Stimulated activated CD4-positive, alpha-beta T cell treated with anti-CD3 and anti-CD28 coated beads, TNF-alpha, amount 100 ng/mL, for 48 hours (primary cell): ENCODE measurements at regions not wholly inside any gene's neighbourhood (a gene's known extent, or its start where the extent isn't known, plus 50 kb on each side); places are given as distances from the start of the nearest gene placed in this dataset.
"Not testable (repeated sequence)": the region's sequence is repeated elsewhere in the genome, so short reads cannot be mapped to it uniquely, and the experiment has no call there.

ENCODE experiments used
- DNase-seq, 3 donors: peaks; one replicate each; pipeline ENCODE4 v3.0.0-alpha.2; 2020; ENCODE audit warnings: low read depth in 3 of 3

DNA sequence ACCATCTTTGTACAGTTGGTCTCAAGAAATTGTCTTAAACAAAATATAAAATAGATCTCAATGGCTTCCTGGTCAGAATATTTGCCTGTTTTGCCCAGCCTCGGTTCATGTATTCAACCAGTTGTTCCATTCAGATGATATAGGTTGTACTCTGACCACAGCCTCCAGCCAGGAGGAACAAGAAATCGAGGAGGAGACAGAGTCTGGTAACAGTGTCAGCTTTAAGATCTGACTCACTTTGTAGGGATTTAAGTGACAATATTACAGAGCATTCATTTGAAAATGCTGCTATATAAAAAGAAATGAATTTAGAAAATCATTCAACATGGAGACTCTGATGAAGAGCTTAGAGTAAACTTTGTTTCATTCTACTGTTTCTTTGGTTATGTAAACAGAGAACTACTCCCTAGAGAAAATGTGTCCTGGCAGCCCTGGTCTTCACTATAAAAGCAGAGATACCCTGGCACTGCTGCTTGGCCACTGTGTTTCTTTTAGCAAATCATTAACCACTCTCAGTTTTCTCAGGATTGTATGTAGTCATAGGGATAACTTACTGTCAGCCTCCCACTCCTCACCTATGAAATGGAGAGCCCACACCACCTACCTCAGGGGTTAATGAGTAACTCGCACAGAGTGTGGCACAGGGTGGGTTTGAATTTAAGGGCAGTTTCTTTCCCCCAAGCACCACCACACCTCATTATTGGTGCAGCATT is 53.5 kb downstream of the PAGE2 start:
- DNase-seq: no peak

DNA sequence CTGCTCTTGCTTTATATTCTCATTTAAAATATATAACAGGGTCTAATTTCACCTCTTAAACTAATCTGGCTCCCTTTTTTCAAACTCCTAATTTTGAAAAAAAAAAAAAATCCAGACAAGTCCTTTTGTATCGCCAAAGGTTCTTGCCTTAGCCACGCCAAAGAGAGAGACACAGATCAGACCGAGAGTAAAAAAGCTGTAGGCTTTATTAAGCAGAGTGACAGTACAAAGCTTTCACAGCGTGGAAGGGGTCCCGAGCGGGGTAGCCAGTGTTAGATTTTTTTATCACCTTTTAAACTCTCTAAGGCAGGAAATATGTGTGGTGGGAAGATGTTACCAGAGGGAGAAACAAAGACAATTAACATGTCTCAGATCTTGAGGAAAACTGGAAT is 54.1 kb downstream of the PAGE2 start:
- DNase-seq: no peak

DNA sequence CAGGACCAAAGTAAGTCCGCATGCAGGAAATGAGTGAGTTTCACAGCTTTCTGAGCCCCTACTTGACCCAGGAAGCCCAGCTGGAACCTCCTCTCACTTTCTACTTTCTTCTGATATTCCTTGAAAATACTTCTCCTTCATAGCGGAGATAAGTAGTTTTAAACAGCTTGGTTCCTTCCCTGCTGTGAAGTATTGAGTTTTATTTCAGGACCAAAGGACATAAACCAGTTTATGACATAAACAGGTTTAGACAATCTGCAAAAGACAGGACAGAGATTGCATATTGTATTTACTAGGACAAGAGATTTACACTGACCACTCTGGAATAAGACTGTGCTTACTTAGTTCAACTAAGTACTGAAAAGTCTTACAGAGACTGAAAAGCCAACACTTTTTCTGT is 54.8 kb downstream of the PAGE2 start:
- DNase-seq: no peak

DNA sequence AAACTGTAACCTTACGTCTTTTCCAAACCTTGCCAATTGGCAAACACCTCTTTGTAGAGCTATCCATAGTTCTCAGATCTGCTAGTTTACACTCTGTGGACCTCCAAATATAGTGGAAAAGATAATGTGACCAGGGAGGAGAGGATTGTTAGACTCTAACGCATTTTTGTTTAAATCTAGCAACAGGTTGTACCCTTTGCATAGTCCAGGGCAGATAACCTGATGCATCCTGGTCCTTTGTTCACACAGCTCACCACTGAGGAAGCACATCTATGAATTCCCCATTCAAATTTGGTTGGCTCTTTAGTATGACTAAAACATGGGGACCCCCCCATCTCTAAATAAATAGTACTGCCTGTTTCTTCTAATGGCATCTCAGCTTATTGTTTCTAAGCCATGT is 55.9 kb downstream of the PAGE2 start:
- no peak for DNase-seq

DNA sequence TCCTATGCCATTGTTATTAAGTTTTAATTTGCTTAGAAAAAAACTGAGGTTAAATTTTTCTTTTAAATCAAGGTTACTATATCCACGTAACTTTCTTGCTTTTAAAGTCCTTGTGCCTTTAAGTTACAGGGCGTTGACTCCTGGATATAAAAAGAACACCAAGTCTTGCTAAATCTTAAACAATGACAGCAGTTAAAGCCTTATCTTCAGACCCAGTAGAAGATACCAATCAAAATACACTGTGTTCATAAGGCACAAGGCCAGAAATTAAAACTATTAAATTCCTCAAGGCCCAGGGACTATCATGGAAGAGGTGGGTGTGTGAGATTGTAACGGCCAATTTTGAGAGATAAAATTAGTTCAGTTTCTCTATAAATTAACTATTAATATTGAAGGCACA is 60.4 kb downstream of the PAGE2 start:
- no peak for DNase-seq

DNA sequence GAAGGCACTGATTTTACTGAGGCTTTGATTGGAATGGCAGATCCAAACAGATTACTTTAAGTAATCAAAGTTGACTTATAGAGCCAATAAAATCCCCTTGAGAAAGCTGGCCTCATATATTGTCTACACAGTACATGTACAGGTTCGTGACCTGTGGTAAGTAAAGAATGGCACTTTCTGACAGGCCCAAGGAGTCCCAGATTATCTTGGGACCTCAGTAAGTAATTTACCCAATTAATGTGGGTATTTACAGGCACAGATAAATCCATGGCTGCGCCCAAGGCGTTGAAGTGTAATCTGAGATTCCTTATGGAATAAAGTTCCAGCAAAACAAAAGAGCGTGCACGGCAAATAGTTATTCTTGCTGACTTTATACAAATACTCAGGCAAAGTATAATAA is 62.4 kb downstream of the PAGE2 start:
- no peak for DNase-seq

DNA sequence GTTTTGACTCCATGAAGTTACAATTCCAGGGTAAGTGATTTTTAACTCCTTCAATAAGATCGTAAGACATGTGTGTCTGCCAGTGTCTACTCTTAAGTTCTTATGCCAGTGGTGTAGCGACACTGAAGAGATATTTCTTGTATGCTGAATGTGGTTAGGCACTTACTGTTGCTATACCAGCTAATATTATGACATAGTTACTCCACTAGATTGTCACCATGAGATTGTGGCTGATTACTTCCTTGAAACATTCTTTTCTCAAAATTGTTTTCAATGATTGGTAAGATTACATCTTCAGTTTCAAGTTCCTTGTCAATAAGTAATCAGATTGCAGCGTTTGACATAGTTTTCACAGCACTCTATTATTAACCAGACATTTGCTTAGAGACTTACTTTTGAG is 60.6 kb upstream of the PAGE5 start:
- no peak for DNase-seq

DNA sequence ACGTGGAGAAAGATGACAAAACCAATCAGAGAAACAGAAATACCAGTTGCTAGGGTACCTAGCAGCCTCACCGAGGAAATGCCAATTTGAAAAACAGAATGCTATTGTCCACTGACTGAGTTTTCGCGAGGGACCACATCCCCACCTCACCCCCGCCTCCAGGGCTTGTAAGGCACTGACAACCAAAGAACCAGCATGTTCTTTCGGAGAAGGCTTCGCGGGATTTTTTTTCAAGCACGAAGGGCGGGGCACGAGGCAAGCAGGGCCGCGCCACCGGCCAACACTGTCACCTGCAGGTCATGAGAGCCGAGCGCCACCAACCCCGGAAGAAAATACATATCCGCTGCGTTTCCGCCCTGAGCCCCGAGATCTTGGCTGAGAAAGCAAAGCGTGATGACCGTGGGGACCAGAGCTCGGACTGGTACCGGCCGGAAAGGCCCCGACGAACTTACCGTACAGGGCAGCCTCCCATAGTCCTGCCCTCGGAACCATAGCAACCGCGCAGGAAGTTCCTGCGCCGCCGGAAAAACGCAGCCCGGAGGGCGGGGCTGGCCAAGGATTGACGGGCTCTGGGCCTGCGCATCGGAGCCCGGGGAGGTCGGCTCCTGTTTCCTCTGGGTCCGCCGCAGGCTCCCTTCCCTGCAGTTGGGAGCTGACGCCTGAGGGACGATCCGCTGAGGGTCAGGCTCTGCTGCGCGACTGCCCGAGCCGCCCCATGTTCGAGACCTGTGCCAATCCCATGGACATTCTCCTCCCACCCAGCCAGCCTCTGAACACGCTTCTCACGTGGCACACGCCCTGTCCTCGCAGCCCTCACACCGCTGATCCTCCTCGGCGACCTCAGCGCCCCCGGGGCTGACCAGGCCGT is 59.2 kb upstream of the PAGE5 start:
- peak; percentile 73 to 76 (median 74) for DNase-seq

DNA sequence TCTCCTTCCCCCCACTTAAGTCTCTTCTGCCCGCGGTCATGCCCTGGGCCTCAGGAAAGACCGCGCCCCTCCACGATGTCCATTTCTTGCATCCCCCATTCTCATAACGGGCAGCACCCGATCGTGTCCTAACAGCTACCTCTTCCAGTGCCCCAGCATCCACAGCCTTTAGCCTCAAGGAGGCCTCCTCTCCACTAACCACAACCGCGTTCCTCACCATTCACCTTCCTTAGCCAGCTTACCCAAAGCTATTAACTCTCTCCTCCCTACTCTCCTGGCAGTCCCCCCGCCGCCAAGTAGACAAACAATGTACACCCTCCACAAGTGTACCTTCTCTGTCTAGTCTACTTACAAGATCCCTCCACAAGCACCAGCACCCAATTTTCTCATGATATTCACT is 58.6 kb upstream of the PAGE5 start:
- DNase-seq: peak in 1 of 3 donors; percentile 0

DNA sequence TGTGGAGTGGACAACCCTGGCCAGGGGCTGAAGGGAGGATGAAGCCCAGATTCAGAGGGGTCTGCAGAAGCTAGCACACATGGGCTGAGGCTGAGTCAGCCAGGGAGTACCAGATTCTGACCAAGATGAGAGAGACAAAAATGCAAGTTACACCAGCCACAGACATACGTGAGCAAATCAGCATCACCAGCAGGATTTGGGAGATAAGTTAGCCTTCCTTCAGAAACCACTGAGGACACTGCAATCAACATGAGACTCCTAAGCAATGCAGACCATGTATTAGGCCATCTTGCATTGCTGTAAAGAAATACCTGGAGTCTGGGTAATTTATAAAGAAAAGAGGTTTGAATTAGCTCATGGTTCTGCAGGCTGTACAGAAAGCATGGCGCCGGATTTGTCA is 57.0 kb upstream of the PAGE5 start:
- DNase-seq: no peak

DNA sequence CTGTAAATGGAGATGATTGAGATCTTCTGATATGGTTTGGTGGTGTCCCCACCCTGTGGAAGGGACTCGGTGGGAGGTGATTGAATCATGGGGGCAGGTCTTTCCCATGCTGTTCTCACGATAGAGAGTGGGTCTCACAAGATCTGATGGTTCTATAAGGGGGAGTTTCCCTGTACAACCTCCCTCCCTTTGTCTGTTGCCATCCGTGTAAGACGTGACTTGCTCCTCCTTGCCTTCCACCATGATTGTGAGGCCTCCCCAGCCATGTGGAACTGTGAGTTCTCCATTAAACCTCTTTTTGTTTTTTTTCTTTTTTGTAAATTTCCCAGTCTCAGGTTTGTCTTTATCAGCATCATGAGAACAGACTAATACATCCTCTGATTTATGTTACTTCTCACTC is 55.1 kb upstream of the PAGE5 start:
- not testable (repeated sequence) for DNase-seq

DNA sequence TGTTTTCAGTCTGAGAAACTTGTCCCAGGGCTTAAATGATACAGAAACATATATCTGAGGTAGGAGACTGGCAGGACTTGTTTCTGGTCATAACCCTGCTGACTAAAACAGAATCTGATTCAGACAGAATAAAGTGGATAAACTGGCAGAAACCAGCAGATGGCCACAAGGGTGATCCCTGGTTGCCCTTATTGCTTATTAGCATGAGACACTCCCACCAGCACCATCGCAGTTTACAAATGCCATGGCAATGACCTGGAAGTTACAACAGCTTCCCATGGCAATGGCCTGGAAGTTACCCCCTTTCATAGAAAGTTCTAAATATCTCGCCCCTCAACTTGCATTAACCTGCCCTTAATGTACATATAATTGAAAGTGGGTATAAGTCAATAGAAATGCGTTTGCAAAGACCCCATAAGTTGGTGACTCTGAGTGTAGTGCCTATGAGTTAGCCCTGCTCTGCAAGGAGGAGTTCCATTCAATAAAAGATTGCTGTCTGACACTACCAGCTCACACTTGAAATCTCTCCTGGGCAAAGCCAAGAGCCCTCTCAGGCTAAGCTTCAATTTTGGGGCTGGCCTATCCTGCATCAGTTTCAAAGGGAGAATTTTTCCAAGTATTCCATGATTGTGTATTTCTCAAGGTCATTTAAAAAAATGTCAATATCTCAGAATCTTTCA is 52.9 kb upstream of the PAGE5 start:
- DNase-seq: no peak

DNA sequence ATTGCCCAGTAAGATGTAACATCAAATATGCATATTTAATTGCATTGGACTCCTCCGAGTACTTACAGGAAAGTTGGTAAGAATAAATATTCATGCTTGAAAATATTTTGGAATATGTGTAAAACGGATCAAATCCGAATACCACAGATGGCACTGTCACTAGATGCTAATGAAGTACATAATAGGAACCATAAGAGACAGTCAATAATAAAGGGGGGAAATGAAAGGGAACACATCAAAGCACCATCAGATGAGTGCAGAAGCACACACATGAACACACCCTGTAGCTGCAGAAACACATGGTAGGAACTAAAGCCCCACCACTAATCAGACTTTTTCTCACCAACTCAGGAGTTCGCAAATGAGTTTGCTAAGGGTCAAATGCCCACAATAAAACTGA is 52.2 kb upstream of the PAGE5 start:
- DNase-seq: no peak

DNA sequence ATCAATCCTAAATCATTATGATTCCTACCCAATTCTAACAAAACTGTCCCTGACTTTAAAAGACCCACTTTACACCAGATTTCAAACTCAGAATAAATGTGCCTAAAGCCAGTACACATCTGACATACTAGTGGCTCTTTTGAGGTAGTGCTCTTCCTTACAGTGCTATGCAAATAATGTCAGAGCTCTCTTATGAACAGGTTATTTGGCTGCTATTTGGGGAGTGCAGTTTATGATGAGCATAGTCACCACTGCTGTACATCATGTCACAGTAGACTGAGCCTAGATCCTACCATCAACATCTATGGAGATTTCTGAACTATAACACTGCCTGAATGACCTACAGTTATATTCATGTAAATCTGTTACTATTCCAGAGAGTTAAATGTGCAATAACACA is 50.4 kb upstream of the PAGE5 start:
- no peak for DNase-seq
